ENCODE measurements at regions not wholly inside any gene's neighbourhood (a gene's known extent, or its start where the extent isn't known, plus 50 kb on each side); places are given as distances from the start of the nearest gene placed in this dataset.

GRCh38 chr3:110773413-110773954, 298.1 kb upstream of the NECTIN3 start:
- TF ChIP-seq KLF13 (tag; IDR thresholded peaks at IDR 0.05; ENCODE audit: borderline replicate concordance, low read depth) = no peak
- no peak for TF ChIP-seq HDGF (IDR thresholded peaks at IDR 0.05)
- no peak for TF ChIP-seq MTA1 (IDR thresholded peaks at IDR 0.05; ENCODE audit: borderline replicate concordance)

Data from K562 (cell line).